ENCODE measurements at regions not wholly inside any gene's neighbourhood (a gene's known extent, or its start where the extent isn't known, plus 50 kb on each side); places are given as distances from the start of the nearest gene placed in this dataset.

- WGBS (ENCODE audit: low lambda C conversion rate): 47% methylated on average over 18 of the region's 38 CpGs
- no peaks in the 10 kb centered on the region for H3K79me2 ChIP-seq (ENCODE audit: insufficient read depth, low read length)
- intact Hi-C loops (cut with micrococcal nuclease; ENCODE audit: unreplicated experiment): no loop called here
- H3K4me3 ChIP-seq (replicated peaks in 1 of 3; ENCODE audit: insufficient read depth in 1 of 3, low read depth in 2 of 3, low read length in 3 of 3): no peak overlapping the region
- no peak overlapping the region for H3K9ac ChIP-seq (ENCODE audit: insufficient read depth, low read depth, low read length)
- POLR2A ChIA-PET: no interaction called here
- no peak for DNase-seq (ENCODE audit: low spot score)
- H3K36me3 ChIP-seq (replicated peaks in 1 of 2; ENCODE audit: control insufficient read depth in 1 of 2, insufficient read depth in 2 of 2, low read length in 2 of 2): no peaks in the 10 kb centered on the region
- H3K27ac ChIP-seq (ENCODE audit: extremely low read length, insufficient read depth, low read length): no peak overlapping the region
- no TSS peak for BruUV-seq (replicated peaks)
- CTCF ChIA-PET (ENCODE audit: low intra/inter-chr PET ratio, low total read pairs): no interaction called here
- H4K20me1 ChIP-seq (ENCODE audit: insufficient read depth, low read length): no peaks in the 10 kb centered on the region
- ATAC-seq: no peak
- FAIRE-seq: no peak
- no peak overlapping the region for H3K4me2 ChIP-seq (ENCODE audit: low read depth, low read length)
- no peaks in the 10 kb centered on the region for H3K9me3 ChIP-seq (ENCODE audit: low read length)
- H3K27me3 ChIP-seq (ENCODE audit: control insufficient read depth in 1 of 2, insufficient read depth in 2 of 2, low read length in 2 of 2): peaks cover 0 to 7% of the 10 kb centered on the region in 2 experiments; a peak in 1 of 5 replicates
- no peaks in the 10 kb centered on the region for H3K4me1 ChIP-seq (ENCODE audit: insufficient read depth, low read length)
- H2AFZ ChIP-seq (ENCODE audit: low read length): no peak overlapping the region
- in situ Hi-C loops (cut with HindIII; ENCODE audit: extremely low pct_ligation_motif_present, low pct_unique_long_range_greater_than_20kb): no loop called here
- TF ChIP-seq FOXO4 (CRISPR knock-in tag; conservative IDR thresholded peaks at IDR 0.05) (no peak), ZNF841 (CRISPR knock-in tag; IDR thresholded peaks at IDR 0.05; ENCODE audit: borderline replicate concordance) (no peak), ZNF597 (CRISPR knock-in tag; IDR thresholded peaks at IDR 0.05) (no peak), ZNF329 (CRISPR knock-in tag; IDR thresholded peaks at IDR 0.05; ENCODE audit: low read depth) (no peak), ATF1 (CRISPR knock-in tag; IDR thresholded peaks at IDR 0.05) (no peak), SRY (CRISPR knock-in tag; IDR thresholded peaks at IDR 0.05) (no peak), JUND (CRISPR knock-in tag; IDR thresholded peaks at IDR 0.05) (no peak), HNF1A (IDR thresholded peaks at IDR 0.05; ENCODE audit: low read depth) (no peak), HNF1A (CRISPR knock-in tag; IDR thresholded peaks at IDR 0.05; ENCODE audit: borderline replicate concordance) (no peak), ZMYM4 (CRISPR knock-in tag; IDR thresholded peaks at IDR 0.05) (no peak), DR1 (CRISPR knock-in tag; IDR thresholded peaks at IDR 0.05) (no peak), PPARG (CRISPR knock-in tag; conservative IDR thresholded peaks at IDR 0.05) (no peak), ZNF782 (CRISPR knock-in tag; IDR thresholded peaks at IDR 0.05; ENCODE audit: borderline replicate concordance) (no peak), EP300 (IDR thresholded peaks at IDR 0.05; ENCODE audit: low read depth in 2 of 2, low read length in 2 of 2) (no peak), EP300 (CRISPR knock-in tag; IDR thresholded peaks at IDR 0.05; ENCODE audit: borderline replicate concordance) (no peak), PAXIP1 (CRISPR knock-in tag; conservative IDR thresholded peaks at IDR 0.05) (no peak)
Observed at GRCh38 chr17:22411185-22411784, 719.0 kb downstream of the KCNJ18 start.
